HEK293T (cell line): ENCODE measurements at regions not wholly inside any gene's neighbourhood (a gene's known extent, or its start where the extent isn't known, plus 50 kb on each side); places are given as distances from the start of the nearest gene placed in this dataset.

Source experiments
- FOXK2 ChIP-seq: fragments of 450-650 bp; IDR thresholded peaks from 2 replicates; pipeline ENCODE4 v1.6.1; 2016; ENCODE audit warnings: mild to moderate bottlenecking
- FOXM1 ChIP-seq: fragments of 450-650 bp; IDR thresholded peaks from 2 replicates; pipeline ENCODE4 v1.6.1; 2017; ENCODE audit warnings: mild to moderate bottlenecking, borderline replicate concordance
- SP1 ChIP-seq: fragments of 450-650 bp; IDR thresholded peaks from 2 replicates; pipeline ENCODE4 v1.6.1; 2017
- TARDBP ChIP-seq: fragments of 450-650 bp; IDR thresholded peaks from 2 replicates; pipeline ENCODE4 v1.6.1; 2016

DNA sequence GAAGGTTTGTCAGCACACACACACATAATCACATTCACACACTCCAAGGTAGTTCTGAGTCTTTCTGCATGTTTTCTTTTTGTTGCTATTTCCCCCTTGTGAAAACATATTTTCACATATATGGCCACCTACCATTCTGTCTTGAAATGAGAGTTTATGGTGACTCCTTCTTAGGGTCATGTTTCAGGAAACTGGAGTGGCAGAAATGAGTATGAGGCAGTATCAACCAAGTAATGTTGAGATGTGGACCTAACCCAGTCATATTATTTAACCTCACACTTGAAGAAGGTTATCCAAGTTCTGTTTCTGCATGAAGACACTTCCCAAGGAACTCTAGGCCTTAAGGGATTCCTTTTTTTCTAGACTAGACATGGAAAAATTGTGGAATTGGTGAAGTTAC is 481.4 kb downstream of the ETS1 start:
- TF ChIP-seq FOXM1 (no peak), FOXK2 (no peak), TARDBP (no peak), SP1 (no peak)
